SK-N-SH treated with all-trans-retinoic acid at 6 μM for 48 hours (cell line): ENCODE measurements at regions not wholly inside any gene's neighbourhood (a gene's known extent, or its start where the extent isn't known, plus 50 kb on each side); places are given as distances from the start of the nearest gene placed in this dataset.
A peak's percentile ranks its signal among the peaks of the same experiment; 100 is the strongest.

Source experiments
- ATAC-seq: fragments of 200-7000 bp; cut with Tn5 transposase; 3 replicates; pipeline ENCODE4 v1.9.1; 2020; ENCODE audit warnings: mild to moderate bottlenecking, moderate library complexity
- BACH2 ChIP-seq: fragments of 250-450 bp; sonication (Bioruptor Pico); IDR thresholded peaks from 2 replicates; pipeline ENCODE4 v1.9.0; 2021; ENCODE audit warnings: mild to moderate bottlenecking, borderline replicate concordance
- ESRRG ChIP-seq: fragments of 250-450 bp; sonication (Bioruptor Pico); IDR thresholded peaks from 2 replicates; pipeline ENCODE4 v1.6.1; 2021; ENCODE audit warnings: mild to moderate bottlenecking
- GLIS3 ChIP-seq: fragments of 250-450 bp; sonication (Bioruptor Pico); IDR thresholded peaks from 2 replicates; pipeline ENCODE4 v1.5.0; 2020; ENCODE audit warnings: mild to moderate bottlenecking, moderate library complexity
- OSR1 ChIP-seq: fragments of 250-450 bp; sonication (Bioruptor Pico); IDR thresholded peaks from 2 replicates; pipeline ENCODE4 v1.8.0; 2022; ENCODE audit warnings: moderate library complexity, mild to moderate bottlenecking, inconsistent platforms
- PPARA ChIP-seq: fragments of 250-450 bp; sonication (Bioruptor Pico); IDR thresholded peaks from 2 replicates; pipeline ENCODE4 v1.5.0; 2020; ENCODE audit warnings: mild to moderate bottlenecking, borderline replicate concordance
- RARB ChIP-seq: fragments of 250-450 bp; sonication (Bioruptor Pico); IDR thresholded peaks from 2 replicates; pipeline ENCODE4 v1.8.0; 2021; ENCODE audit warnings: mild to moderate bottlenecking, moderate library complexity
- SNAI2 ChIP-seq: fragments of 250-450 bp; sonication (Bioruptor Pico); IDR thresholded peaks from 2 replicates; pipeline ENCODE4 v1.5.0; 2020; ENCODE audit warnings: mild to moderate bottlenecking, moderate library complexity
- TCF4 ChIP-seq: fragments of 250-450 bp; sonication (Bioruptor Pico); IDR thresholded peaks from 2 replicates; pipeline ENCODE4 v1.8.0; 2021; ENCODE audit warnings: mild to moderate bottlenecking, moderate library complexity, borderline replicate concordance
- TOX ChIP-seq: fragments of 250-450 bp; sonication (Bioruptor Pico); IDR thresholded peaks from 2 replicates; pipeline ENCODE4 v1.8.0; 2021; ENCODE audit warnings: mild to moderate bottlenecking, moderate library complexity, borderline replicate concordance
- ZC3H10 ChIP-seq: fragments of 250-450 bp; sonication (Bioruptor Pico); IDR thresholded peaks from 2 replicates; pipeline ENCODE4 v1.5.1; 2021; ENCODE audit warnings: mild to moderate bottlenecking, moderate library complexity
- ZFP3 ChIP-seq: fragments of 250-450 bp; sonication (Bioruptor Pico); IDR thresholded peaks from 2 replicates; pipeline ENCODE4 v1.5.0; 2020; ENCODE audit warnings: mild to moderate bottlenecking, moderate library complexity
- ZFP30 ChIP-seq: fragments of 450-650 bp; formaldehyde crosslinking; IDR thresholded peaks from 2 replicates; pipeline ENCODE4 v1.5.0; 2022; ENCODE audit warnings: mild to moderate bottlenecking, moderate library complexity
- ZNF565 ChIP-seq: fragments of 450-650 bp; formaldehyde crosslinking; conservative IDR thresholded peaks from 2 replicates; pipeline ENCODE4 v1.5.0; 2020; ENCODE audit warnings: low read depth, mild to moderate bottlenecking, moderate library complexity
- ZNF70 ChIP-seq: fragments of 450-650 bp; formaldehyde crosslinking; IDR thresholded peaks from 2 replicates; pipeline ENCODE4 v1.5.0; 2020; ENCODE audit warnings: mild to moderate bottlenecking, moderate library complexity
- ZNF8 ChIP-seq: fragments of 450-650 bp; formaldehyde crosslinking; IDR thresholded peaks from 2 replicates; pipeline ENCODE4 v1.5.0; 2020; ENCODE audit warnings: mild to moderate bottlenecking, moderate library complexity
- TF ChIP-seq, protein P1 (sequence below): fragments of 250-450 bp; sonication (Bioruptor Pico); IDR thresholded peaks from 2 replicates; pipeline ENCODE4 v1.5.0; 2020; ENCODE audit warnings: mild to moderate bottlenecking, moderate library complexity
- TF ChIP-seq, protein P2 (sequence below): fragments of 250-450 bp; sonication (Bioruptor Pico); IDR thresholded peaks from 2 replicates; pipeline ENCODE4 v1.8.0; 2020; ENCODE audit warnings: mild to moderate bottlenecking, moderate library complexity, borderline replicate concordance
- TF ChIP-seq, protein P3 (sequence below): fragments of 250-450 bp; sonication (Bioruptor Pico); IDR thresholded peaks from 2 replicates; pipeline ENCODE4 v1.5.1; 2021; ENCODE audit warnings: mild to moderate bottlenecking, moderate library complexity

DNA sequence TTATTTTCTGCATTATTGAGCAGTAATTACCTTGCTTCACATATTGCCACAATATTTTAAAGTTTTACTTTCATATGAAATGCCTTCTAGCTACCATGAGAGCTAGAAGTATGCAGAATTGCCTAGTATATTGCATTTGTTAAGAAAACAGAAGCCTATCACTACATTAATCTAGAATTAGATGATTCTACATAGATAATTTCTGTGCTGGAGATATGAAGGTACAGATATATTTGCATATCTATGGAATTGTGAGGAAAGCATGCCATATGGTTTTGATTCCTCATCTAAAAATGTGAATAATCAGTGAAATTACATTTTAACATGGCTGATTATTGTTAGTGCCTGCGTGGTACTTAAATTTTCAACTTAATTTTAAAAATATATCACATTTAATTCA, 1418.3 kb downstream of the NCAM2 start (continued):
- TF ChIP-seq, protein P1, sequence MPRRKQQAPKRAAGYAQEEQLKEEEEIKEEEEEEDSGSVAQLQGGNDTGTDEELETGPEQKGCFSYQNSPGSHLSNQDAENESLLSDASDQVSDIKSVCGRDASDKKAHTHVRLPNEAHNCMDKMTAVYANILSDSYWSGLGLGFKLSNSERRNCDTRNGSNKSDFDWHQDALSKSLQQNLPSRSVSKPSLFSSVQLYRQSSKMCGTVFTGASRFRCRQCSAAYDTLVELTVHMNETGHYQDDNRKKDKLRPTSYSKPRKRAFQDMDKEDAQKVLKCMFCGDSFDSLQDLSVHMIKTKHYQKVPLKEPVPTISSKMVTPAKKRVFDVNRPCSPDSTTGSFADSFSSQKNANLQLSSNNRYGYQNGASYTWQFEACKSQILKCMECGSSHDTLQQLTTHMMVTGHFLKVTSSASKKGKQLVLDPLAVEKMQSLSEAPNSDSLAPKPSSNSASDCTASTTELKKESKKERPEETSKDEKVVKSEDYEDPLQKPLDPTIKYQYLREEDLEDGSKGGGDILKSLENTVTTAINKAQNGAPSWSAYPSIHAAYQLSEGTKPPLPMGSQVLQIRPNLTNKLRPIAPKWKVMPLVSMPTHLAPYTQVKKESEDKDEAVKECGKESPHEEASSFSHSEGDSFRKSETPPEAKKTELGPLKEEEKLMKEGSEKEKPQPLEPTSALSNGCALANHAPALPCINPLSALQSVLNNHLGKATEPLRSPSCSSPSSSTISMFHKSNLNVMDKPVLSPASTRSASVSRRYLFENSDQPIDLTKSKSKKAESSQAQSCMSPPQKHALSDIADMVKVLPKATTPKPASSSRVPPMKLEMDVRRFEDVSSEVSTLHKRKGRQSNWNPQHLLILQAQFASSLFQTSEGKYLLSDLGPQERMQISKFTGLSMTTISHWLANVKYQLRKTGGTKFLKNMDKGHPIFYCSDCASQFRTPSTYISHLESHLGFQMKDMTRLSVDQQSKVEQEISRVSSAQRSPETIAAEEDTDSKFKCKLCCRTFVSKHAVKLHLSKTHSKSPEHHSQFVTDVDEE (CRISPR knock-in tag): peak; percentile 34; the same call in 1 of the 2 replicates
- TF ChIP-seq ZFP3 (CRISPR knock-in tag) (no peak), SNAI2 (CRISPR knock-in tag) (no peak)
- TF ChIP-seq, all 23 proteins: peak for 3

DNA sequence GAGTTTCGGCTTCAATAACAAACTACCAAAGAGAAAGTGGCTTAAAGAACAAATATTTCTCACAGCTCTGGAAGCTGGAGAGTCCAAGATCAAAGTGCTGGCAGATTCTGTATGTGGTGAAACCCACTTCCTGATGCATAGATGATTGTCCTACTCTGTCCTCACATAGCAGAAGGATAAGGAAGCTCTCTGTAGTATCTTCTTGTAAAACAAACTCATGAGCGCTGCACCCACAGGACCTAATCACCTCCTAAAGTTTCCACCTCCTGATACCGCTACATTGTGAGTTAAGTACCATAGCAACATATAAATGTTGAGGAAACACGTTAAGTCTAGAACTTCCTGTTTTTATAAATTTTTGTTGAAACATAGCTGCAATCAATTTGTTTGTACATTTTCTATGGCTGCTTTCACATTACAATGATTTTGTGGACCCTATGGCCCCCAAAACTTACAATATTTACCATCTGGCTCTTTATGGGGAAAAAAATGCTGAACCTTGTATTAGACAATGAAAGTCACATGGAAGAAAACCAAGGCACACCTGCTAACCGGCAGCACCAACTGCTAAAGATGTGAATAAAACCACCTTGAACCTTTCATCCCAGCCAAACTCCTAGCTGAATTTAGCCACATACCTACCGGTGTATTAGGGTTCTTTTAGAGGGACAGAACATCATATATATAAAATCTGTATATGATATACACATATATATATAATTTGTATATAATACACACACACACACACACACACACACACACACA, 1423.4 kb downstream of the NCAM2 start:
- no peak for ATAC-seq
- TF ChIP-seq ESRRG (CRISPR knock-in tag): no peak
- TF ChIP-seq, protein P1 (CRISPR knock-in tag): no peak
- TF ChIP-seq, protein P2, sequence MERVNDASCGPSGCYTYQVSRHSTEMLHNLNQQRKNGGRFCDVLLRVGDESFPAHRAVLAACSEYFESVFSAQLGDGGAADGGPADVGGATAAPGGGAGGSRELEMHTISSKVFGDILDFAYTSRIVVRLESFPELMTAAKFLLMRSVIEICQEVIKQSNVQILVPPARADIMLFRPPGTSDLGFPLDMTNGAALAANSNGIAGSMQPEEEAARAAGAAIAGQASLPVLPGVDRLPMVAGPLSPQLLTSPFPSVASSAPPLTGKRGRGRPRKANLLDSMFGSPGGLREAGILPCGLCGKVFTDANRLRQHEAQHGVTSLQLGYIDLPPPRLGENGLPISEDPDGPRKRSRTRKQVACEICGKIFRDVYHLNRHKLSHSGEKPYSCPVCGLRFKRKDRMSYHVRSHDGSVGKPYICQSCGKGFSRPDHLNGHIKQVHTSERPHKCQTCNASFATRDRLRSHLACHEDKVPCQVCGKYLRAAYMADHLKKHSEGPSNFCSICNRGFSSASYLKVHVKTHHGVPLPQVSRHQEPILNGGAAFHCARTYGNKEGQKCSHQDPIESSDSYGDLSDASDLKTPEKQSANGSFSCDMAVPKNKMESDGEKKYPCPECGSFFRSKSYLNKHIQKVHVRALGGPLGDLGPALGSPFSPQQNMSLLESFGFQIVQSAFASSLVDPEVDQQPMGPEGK: no peak
- no peak for TF ChIP-seq RARB (CRISPR knock-in tag)
- TF ChIP-seq TOX (CRISPR knock-in tag): no peak
- TF ChIP-seq, protein P3, sequence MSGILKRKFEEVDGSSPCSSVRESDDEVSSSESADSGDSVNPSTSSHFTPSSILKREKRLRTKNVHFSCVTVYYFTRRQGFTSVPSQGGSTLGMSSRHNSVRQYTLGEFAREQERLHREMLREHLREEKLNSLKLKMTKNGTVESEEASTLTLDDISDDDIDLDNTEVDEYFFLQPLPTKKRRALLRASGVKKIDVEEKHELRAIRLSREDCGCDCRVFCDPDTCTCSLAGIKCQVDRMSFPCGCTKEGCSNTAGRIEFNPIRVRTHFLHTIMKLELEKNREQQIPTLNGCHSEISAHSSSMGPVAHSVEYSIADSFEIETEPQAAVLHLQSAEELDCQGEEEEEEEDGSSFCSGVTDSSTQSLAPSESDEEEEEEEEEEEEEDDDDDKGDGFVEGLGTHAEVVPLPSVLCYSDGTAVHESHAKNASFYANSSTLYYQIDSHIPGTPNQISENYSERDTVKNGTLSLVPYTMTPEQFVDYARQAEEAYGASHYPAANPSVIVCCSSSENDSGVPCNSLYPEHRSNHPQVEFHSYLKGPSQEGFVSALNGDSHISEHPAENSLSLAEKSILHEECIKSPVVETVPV (CRISPR knock-in tag): no peak
- TF ChIP-seq ZC3H10 (CRISPR knock-in tag): no peak
- no peak for TF ChIP-seq ZFP3 (CRISPR knock-in tag)
- TF ChIP-seq ZNF8: no peak
- TF ChIP-seq OSR1 (CRISPR knock-in tag): no peak
- no peak for TF ChIP-seq ZNF565 (CRISPR knock-in tag)

DNA sequence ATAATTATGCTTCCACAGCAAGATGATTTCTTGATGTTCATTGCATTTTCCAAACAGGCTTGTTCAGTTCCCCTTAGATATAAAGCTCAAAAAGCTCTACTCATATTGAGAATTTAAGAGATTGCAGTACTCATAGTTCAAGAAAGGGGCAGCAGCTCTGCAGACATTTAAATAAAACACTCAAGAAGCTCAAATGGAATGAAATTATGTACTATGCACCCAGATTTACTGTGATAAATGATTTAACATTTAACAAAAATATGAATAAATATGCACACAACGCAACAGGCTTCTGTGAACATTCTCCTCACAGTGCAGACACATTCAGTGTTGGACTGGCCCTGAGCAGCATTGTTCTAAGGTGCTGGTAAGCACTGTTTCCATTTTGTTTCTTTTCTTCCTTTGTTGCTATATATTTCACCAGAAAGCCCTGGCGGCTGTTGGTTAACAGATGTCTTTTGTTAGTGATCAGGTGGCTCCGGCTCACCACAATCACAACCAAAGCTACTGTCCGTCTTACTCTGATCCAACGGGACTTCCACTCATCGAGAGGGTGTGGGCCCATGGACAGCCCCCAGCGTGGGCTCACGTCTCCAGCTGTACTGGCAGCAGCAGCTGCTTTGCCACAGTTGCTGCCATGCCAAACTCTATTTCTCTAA, 1440.3 kb downstream of the NCAM2 start:
- ATAC-seq: no peak
- TF ChIP-seq RARB (CRISPR knock-in tag) (no peak), ZFP30 (CRISPR knock-in tag) (no peak), ZC3H10 (CRISPR knock-in tag) (no peak), ZNF565 (CRISPR knock-in tag) (no peak), TOX (CRISPR knock-in tag) (no peak), TCF4 (CRISPR knock-in tag) (no peak), BACH2 (CRISPR knock-in tag) (no peak), ZNF70 (CRISPR knock-in tag) (no peak), ESRRG (CRISPR knock-in tag) (no peak), PPARA (no peak), SNAI2 (CRISPR knock-in tag) (no peak), GLIS3 (no peak)
- TF ChIP-seq, protein P3 (CRISPR knock-in tag): no peak
- TF ChIP-seq, protein P1 (CRISPR knock-in tag): no peak
